GM13977 (cell line): ENCODE measurements at regions not wholly inside any gene's neighbourhood (a gene's known extent, or its start where the extent isn't known, plus 50 kb on each side); places are given as distances from the start of the nearest gene placed in this dataset.
"Not testable (repeated sequence)": the region's sequence is repeated elsewhere in the genome, so short reads cannot be mapped to it uniquely, and the experiment has no call there.

ENCODE experiments used
- DNase-seq: peaks from one replicate; pipeline ENCODE4 v3.0.0; 2012; ENCODE audit warnings: low spot score
- in situ Hi-C: fragments of 300-500 bp; cut with MboI; formaldehyde crosslinking; loops from one replicate; pipeline ENCODE4 v1.12.0; 2022; ENCODE audit warnings: low sequenced_read_pairs, low pct_unique_long_range_greater_than_20kb, mixed read lengths, inconsistent platforms; ENCODE audit not compliant: unreplicated experiment
- TF ChIP-seq, protein P1 (sequence below): IDR thresholded peaks from 2 replicates; pipeline ENCODE4 v1.5.1; 2012; ENCODE audit warnings: mild to moderate bottlenecking, control low read depth; ENCODE audit not compliant: insufficient read depth; ENCODE audit errors: extremely low read depth, missing control alignments

DNA sequence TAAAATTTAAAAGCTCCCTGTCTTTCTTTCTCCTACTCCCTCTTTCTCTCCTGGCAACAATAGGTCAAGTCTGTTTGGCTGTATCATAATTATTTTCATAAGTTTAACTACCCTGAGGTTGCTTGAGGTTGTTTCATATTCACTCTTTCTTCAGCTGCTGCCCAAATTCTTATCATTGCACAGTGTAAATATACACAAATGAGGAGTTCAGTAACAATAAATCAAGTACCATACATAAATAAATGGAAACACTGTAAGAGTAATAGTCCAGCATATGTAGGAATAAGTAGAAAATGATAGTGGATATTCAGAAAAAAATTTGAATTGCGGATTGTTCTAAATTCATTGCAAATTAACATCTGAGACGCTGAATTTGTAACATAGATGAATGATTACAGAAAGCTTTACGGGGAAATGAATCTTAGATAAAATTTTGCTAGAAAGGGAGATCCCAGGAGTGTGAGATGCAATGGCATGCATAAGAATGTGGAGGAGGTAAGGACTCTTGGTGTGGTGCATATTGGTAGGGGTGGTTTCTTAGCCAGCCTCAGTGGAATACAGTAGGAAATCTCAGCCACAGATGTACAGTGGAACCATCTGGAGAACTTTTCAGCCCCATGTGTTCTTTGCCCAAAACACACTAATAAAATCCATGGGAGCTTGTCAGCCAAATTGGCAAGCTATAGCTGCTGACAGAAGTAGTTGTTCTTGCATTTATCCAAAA lies 480.7 kb downstream of the HTR1B start:
- TF ChIP-seq, protein P1, sequence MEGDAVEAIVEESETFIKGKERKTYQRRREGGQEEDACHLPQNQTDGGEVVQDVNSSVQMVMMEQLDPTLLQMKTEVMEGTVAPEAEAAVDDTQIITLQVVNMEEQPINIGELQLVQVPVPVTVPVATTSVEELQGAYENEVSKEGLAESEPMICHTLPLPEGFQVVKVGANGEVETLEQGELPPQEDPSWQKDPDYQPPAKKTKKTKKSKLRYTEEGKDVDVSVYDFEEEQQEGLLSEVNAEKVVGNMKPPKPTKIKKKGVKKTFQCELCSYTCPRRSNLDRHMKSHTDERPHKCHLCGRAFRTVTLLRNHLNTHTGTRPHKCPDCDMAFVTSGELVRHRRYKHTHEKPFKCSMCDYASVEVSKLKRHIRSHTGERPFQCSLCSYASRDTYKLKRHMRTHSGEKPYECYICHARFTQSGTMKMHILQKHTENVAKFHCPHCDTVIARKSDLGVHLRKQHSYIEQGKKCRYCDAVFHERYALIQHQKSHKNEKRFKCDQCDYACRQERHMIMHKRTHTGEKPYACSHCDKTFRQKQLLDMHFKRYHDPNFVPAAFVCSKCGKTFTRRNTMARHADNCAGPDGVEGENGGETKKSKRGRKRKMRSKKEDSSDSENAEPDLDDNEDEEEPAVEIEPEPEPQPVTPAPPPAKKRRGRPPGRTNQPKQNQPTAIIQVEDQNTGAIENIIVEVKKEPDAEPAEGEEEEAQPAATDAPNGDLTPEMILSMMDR = no peak
- in situ Hi-C loops = no loop called here
- DNase-seq = no peak

DNA sequence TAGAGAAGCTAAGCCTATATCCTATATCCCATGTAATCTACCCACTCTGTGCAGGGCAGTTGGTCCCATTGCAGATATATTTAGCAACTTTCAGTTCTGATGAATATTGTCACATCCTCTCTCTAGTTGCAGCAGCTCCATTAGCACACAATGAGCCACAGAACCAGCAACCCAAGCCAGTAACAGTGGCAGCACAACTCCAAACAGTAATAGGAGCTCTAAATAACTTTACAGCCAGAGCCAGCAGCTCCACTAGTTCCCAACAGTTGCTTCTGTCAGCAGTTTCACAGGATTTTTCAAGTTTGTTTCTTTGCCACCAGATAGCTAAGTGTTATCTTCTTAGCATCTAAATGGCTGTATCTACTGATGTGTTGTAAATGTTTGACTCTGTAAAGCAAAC lies 490.8 kb downstream of the HTR1B start:
- no peak for DNase-seq
- TF ChIP-seq, protein P1 = no peak
- in situ Hi-C loops = no loop called here

DNA sequence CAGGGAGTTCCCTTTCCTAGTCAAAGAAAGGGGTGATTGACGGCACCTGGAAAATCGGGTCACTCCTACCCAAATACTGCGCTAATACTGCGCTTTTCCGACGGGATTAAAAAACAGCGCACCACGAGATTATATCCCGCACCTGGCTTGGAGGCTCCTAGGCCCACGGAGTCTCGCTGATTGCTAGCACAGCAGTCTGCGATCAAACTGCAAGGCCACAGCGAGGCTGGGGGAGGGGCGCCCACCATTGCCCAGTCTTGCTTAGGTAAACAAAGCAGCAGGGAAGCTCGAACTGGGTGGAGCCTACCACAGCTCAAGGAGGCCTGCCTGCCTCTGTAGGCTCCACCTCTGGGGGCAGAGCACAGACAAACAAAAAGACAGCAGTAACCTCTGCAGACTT lies 504.1 kb downstream of the HTR1B start:
- DNase-seq, in situ Hi-C loops: not testable (repeated sequence)

DNA sequence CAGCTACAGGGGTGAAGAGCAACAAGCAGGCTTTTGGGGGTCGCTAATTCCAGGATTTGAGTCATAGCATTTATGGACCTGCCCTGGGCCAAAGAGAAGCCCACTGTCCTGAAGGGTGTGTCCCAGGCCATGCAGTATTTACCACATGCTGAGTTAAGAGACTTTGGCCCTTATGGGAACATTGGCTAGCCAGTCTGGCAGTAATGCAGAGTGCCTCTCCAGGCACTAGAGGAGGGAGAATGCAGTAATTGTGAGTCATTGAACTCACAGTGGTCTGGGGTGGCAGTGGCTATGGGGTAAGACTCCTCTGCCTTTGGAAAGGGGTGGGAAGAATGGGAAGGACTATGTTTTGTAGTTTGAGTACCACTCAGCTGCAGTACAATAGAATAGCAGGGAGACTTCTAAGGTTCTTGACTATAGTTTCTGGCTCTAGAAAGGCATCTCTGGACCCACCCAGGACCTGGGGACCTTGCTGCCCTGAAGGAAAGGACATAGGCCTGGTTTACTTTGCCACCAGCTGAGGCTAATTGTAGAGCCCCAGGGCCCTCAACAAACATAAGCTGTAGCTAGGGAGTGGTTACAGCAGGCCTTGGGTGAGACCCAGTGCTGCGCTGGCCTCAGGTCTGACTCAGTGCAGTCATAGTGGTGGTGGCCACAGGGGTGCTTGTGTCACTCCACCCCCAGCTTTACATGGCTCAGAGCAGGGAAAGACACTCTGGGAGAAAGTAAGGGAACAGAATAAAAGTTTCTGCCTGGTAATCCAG lies 520.9 kb downstream of the HTR1B start:
- no peak for DNase-seq
- TF ChIP-seq, protein P1 = no peak
- in situ Hi-C loops = no loop called here

DNA sequence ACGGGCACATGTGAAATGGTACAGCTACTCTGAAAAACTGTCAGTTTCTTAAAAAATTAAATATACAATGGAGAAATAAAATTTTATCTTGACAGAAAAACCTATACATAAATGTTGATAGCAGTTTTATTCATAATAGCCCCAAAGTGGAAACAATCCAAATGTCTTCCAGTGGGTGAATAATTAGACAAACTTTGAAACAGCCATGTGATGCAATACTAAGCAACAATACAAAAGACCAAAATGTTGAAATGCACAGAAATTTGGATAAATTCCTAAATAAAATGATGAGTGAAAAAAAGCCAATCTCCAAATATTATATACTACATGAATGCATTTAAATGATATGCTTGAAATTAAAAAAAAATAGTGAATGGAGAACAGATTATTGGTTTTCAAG lies 523.1 kb downstream of the HTR1B start:
- TF ChIP-seq, protein P1 = no peak
- in situ Hi-C loops = no loop called here
- no peak for DNase-seq

DNA sequence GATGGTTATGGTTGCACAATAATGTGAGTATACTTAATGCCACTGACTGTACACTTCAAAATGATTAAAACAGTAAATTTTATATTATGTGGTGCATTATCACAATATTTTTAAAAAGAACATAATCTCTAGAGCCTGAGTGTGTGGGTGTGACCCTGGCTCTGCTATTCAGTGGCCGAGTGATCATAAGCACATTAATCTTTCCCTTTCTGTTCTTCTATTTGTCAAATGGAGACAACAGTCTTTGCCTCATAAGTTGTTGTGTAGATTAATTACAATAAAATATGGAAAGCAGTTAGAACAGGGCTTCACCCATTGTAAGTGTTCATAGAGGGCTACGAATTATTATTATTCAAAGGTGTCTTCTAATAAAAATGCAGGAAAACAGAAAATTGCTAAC lies 548.6 kb downstream of the HTR1B start:
- no peak for DNase-seq
- in situ Hi-C loops = no loop called here
- TF ChIP-seq, protein P1 = no peak

DNA sequence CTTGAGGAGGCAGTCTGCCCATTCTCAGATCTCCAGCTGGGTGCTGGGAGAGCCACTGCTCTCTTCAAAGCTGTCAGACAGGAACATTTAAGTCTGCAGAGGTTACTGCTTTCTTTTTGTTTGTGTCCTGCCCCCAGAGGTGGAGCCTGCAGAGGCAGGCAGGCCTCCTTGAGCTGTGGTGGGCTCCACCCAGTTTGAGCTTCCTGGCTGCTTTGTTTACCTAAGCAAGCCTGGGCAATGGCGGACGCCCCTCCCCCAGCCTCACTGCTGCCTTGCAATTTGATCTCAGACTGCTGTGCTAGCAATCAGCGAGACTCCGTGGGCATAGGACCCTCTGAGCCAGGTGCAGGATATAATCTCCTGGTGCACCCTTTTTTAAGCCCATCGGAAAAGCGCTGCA lies 557.8 kb downstream of the HTR1B start:
- in situ Hi-C loops, DNase-seq: not testable (repeated sequence)
